Activated T-helper 17 cell treated with anti-CD3 and anti-CD28 coated beads, Interleukin-2, amount 50 U/mL, for 72 hours (primary cell): ENCODE measurements at regions not wholly inside any gene's neighbourhood (a gene's known extent, or its start where the extent isn't known, plus 50 kb on each side); places are given as distances from the start of the nearest gene placed in this dataset.

Experiments
- ATAC-seq: fragments of 150-1000 bp; cut with Tn5 transposase; replicated peaks from 2 replicates; pipeline ENCODE4 v1.10.0; 2021; ENCODE audit warnings: mild to moderate bottlenecking, moderate library complexity
- H3K27ac Mint-ChIP-seq: one replicate; pipeline ENCODE4 v1.8.0; 2022; ENCODE audit warnings: mixed read lengths
- H3K27me3 Mint-ChIP-seq: one replicate; pipeline ENCODE4 v1.8.0; 2022; ENCODE audit warnings: mixed read lengths
- H3K36me3 Mint-ChIP-seq: one replicate; pipeline ENCODE4 v1.8.0; 2022; ENCODE audit warnings: low read depth, mild to moderate bottlenecking, mixed read lengths
- H3K4me1 Mint-ChIP-seq: one replicate; pipeline ENCODE4 v1.8.0; 2022; ENCODE audit warnings: mixed read lengths
- H3K4me3 Mint-ChIP-seq: one replicate; pipeline ENCODE4 v1.8.0; 2022; ENCODE audit warnings: mild to moderate bottlenecking, mixed read lengths
- H3K9me3 Mint-ChIP-seq: one replicate; pipeline ENCODE4 v1.8.0; 2022; ENCODE audit warnings: mixed read lengths

DNA sequence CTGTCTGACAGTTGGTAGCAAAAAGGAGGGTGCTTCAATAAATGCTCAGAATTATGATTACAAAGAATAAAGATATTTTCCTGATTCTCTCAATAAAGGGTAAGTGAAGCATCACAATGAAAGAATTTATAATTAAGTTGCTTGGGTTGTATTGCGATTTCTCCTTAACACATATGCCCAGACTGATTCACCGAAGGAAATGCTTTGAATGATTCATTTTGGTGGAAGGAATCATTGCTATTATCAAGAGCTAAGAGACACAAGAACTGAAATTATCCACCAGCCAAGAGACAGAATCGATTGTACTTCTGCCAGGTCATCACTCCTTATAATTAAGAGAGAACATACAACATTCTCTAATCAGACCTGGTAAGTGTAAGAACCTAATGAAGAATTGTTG is 301.4 kb downstream of the NR4A2 start:
- Mint-ChIP-seq H3K9me3 (no peaks in the 10 kb centered on the region), H3K36me3 (no peaks in the 10 kb centered on the region), H3K4me3 (no peak overlapping the region), H3K4me1 (no peaks in the 10 kb centered on the region), H3K27me3 (peaks cover 9% of the 10 kb centered on the region), H3K27ac (no peak overlapping the region)
- ATAC-seq, result no peak

DNA sequence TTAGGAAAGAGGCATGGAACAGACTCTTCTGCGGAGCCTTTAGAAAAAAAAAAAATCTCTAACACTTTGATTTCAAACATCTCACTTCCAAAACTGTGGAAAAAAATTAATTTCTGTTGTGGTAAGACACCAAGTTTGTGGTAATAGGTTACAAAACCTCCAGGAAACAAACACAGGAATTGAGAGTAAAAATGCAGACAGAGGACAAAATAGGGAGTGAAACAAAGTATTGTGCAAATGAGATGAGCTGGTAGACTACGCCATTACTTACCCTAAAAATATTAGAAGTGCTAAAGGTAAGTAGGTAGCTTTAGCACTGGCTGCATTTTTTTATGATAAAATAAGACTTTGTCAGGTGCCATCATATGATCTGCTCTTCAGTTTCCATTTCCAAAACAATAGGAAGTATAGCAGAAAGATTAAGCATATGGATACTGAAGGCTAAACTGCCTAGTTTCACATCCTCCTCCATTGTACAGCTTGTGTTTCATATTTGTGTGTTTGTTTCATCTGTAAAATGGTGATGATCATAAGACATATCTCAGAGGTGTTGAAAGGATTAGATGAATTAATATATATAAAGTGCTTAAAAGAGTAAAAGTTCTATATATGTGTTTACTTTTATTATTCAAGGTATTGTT is 309.2 kb downstream of the NR4A2 start:
- no peaks in the 10 kb centered on the region for H3K4me1 Mint-ChIP-seq
- H3K27me3 Mint-ChIP-seq, result peaks cover 14% of the 10 kb centered on the region
- no peak for ATAC-seq
- H3K4me3 Mint-ChIP-seq, result no peak overlapping the region
- H3K9me3 Mint-ChIP-seq, result no peaks in the 10 kb centered on the region
- no peak overlapping the region for H3K27ac Mint-ChIP-seq
- no peaks in the 10 kb centered on the region for H3K36me3 Mint-ChIP-seq

DNA sequence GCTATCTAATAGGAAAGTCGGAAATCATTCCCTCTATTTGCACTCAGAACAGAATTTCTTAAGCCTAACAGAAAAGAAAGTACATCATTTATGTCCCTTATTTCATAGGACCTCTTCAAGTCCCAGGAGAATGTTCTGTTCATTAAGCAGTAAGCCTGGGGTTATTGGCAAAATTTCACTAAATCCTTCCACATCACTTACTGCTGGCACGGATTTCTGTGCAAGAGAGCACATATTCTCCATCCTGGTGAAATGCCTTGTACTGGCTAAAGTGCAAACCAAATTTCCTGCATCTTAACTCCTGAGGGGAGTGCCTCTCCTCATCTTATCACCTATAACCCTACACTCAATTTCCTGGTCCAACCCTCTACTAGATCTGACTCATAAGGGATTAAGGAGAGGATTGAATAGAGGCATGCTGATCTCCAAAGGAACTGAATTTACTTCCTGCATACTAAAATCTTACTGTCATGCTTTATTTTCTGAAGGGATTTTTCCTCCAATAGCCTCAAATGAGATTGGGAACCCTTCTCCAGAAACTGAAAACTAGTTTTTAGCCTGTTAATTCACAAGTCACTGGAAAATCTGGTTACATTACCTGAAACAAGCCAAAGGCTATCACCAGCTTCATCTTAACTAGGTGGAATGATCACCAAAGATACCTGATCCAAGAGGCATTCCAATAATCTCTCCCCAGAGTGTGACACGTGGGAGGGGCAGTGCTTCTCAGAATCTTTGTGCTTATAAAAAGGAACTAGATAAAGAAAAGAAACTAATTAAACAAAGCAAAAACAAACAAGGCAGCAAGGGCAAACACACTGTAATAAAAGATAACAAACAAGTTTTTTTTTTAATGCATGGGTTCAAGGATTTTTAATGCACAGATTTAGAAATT is 311.1 kb downstream of the NR4A2 start:
- Mint-ChIP-seq H3K4me3 (no peak overlapping the region), H3K36me3 (no peaks in the 10 kb centered on the region), H3K4me1 (no peaks in the 10 kb centered on the region), H3K27me3 (peaks cover 11% of the 10 kb centered on the region), H3K27ac (no peak overlapping the region), H3K9me3 (no peaks in the 10 kb centered on the region)
- no peak for ATAC-seq

DNA sequence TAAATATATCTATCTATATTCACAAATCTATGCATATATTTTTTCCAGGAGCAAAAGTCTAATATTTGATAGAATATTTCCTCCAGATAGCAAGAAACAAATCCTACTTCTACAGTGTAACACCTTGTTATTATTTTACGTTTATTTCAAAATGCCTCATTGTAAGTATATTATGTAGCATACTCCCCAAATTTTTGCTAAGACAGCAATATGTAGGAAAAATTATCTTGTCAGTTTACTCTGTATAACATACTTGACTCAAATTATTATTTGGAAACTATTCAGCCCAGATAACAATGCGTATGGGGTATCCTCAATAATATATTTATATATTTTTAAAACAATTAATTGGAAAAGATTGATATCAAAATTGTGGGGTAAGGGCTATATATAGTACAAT is 313.2 kb downstream of the NR4A2 start:
- H3K9me3 Mint-ChIP-seq, result no peaks in the 10 kb centered on the region
- ATAC-seq, result no peak
- no peak overlapping the region for H3K27ac Mint-ChIP-seq
- peaks cover 4% of the 10 kb centered on the region for H3K27me3 Mint-ChIP-seq
- no peak overlapping the region for H3K4me3 Mint-ChIP-seq
- H3K36me3 Mint-ChIP-seq, result no peaks in the 10 kb centered on the region
- H3K4me1 Mint-ChIP-seq, result no peaks in the 10 kb centered on the region

DNA sequence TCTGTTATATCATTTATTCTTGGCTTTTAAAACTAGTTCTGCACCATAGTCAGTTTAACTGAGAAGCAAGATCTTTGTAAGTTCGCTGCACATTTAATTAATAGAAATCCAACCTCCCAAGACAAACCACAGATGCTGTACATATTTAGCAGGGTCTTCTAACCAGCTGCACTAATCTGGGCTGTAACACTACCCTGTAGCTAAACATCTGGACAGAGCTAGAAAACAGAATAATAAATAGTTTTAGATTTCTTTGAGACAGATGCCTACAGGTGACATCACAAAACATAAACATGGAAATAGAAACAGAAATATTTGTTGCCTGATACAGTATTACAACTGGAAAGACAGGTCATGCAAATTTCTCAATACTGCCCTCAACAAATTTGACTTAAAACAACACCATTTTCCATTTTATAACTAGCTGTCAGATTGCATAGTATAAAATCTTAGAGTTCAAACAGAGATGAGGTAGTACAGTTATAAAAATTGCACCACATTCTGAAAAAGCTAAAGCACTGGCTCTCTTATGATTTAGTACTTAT is 315.1 kb downstream of the NR4A2 start:
- Mint-ChIP-seq H3K4me3 (no peak overlapping the region), H3K9me3 (no peaks in the 10 kb centered on the region), H3K4me1 (no peaks in the 10 kb centered on the region), H3K27ac (no peak overlapping the region), H3K27me3 (peaks cover 10% of the 10 kb centered on the region), H3K36me3 (no peaks in the 10 kb centered on the region)
- ATAC-seq, result no peak

DNA sequence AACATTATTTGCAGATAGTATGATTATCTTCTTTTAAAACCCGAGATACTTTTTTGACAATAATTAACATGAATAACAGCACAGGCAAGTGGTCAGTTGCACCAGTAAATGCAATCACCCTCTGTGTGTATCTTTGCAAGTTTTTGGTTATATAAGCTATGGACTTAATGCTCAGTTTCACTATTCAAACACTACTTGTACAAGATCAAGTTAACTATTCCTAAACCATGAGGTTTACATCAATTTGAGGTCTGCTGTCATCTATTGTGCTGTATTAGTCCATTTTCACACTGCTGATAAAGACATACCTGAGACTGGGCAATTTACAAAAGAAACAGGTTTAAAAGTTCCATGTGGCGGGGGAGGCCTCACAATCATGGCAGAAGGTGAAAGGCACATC is 323.2 kb downstream of the NR4A2 start:
- peaks cover 7% of the 10 kb centered on the region for H3K27me3 Mint-ChIP-seq
- H3K36me3 Mint-ChIP-seq, result no peaks in the 10 kb centered on the region
- H3K4me3 Mint-ChIP-seq, result no peak overlapping the region
- no peaks in the 10 kb centered on the region for H3K4me1 Mint-ChIP-seq
- no peak for ATAC-seq
- H3K27ac Mint-ChIP-seq, result no peak overlapping the region
- H3K9me3 Mint-ChIP-seq, result no peaks in the 10 kb centered on the region

DNA sequence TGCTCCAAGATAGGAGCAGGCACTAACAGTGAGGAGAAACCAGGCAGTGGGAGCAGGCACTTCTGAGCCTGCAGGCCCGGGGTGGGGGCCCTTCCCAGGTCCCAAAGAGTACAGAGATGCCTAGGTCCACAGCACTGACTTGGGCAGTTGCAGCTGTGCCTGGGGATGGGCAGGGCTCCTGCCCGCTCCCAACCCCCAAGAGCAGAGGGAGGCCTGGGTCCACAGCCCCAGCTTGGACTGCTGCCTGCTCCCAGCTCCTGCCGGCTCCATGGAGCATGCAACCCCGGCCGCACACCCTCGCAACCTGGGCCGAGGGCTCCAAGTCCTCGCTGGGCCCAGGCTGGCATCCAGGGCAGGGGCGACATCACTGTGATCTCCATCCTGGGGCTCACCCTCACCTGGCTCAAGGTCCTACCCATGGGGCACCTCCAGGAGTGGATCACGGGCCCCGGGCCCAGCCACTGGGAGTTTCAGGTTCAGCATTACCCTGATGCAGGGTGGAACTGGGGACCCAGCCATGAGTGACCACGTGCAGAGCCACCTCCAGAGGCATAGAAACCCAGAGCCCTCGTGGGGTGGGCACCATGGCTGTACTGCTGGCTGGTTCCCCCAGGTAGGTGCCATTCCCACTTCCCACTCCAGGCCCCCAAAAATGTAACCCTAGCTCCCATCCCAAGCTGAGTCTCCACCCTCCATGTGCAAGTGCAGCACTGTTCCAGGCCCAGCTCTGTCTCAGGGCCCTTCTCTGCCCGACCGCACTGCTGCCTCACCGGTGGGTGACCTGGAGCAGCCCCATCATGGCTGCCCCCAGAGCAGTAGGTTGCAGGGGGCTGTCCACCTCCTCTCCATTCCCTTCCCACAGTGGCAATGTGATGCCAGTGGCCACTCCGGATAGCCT is 325.6 kb downstream of the NR4A2 start:
- no peak overlapping the region for H3K27ac Mint-ChIP-seq
- ATAC-seq, result no peak
- no peaks in the 10 kb centered on the region for H3K36me3 Mint-ChIP-seq
- H3K4me1 Mint-ChIP-seq, result no peaks in the 10 kb centered on the region
- no peaks in the 10 kb centered on the region for H3K9me3 Mint-ChIP-seq
- H3K27me3 Mint-ChIP-seq, result no peaks in the 10 kb centered on the region
- H3K4me3 Mint-ChIP-seq, result no peak overlapping the region

DNA sequence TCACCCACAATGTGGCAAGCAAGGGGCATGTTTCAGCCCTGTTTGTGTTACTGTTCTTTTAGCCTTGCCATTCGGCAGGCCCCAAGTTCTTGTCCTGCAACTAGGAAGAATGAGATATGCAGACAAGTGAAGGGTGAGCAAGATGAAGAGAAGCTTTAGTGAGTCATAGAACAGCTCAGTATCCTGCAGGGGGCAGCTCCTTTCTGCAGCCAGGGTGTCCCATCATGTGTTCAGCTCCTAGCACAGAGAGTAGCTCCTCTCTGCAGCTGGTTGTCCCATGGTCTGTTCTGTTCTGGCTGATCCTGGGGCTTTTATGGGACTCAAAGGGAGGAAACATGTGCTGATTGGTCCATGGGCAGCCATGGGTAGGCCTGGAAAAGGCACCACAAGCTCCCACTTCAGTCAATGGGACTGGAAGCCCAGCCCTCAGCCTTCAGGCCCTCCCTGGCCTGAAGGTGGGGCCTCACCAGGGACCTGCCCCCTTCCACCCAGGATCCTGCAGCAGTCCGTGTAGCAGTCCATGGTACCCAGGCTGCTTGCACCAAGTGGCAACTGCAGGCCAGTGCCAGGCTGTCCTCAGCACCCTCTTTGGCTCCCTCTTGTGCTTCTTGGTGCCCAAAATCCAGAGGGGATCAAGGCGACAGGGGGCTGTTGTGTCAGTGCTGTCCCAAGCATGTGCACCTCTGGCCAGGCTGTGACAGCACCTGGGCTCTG is 326.4 kb downstream of the NR4A2 start:
- Mint-ChIP-seq H3K9me3 (no peaks in the 10 kb centered on the region), H3K4me1 (no peaks in the 10 kb centered on the region), H3K36me3 (no peaks in the 10 kb centered on the region), H3K27me3 (no peaks in the 10 kb centered on the region), H3K27ac (no peak overlapping the region), H3K4me3 (no peak overlapping the region)
- no peak for ATAC-seq

DNA sequence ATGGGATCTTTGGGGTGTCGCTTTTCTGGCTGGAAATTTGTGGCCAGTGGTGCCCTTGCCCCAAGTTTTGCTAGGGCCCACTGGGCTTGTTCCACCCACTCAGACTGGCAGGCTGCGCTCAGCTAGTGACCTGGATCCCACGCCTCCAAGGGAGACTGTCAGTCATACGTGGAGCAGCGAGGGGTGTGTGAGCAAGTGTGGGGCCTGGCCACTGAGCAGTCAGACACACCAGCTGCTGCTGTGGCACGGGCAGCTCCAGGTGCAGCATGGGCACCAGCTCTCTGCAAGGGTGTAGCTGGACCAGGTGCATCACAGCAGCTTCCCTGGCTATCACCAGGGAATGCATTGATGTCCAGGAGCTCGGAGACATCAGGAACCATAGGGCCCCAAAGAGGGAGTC is 327.0 kb downstream of the NR4A2 start:
- Mint-ChIP-seq H3K36me3 (no peaks in the 10 kb centered on the region), H3K4me1 (no peaks in the 10 kb centered on the region), H3K9me3 (no peaks in the 10 kb centered on the region), H3K4me3 (no peak overlapping the region), H3K27me3 (no peaks in the 10 kb centered on the region), H3K27ac (no peak overlapping the region)
- ATAC-seq, result no peak

DNA sequence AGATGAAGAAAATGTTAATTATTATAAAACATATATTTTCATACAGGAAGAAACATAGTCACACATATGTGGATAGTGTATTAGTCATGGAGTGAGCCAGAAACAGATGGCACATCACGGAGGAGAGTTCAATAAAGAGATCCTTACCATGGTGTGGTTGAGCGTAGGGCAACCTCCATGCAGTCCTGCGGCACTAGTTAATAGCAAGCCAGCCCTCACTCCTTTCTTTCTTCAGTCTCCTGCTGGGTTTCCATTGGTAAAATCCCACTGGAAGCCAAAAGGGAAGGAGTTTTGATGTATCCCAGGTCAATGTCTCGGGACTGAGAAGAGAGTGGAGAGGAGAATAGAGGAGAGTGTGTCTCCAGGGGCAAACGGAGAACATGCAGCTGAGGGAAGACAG is 328.1 kb downstream of the NR4A2 start:
- H3K36me3 Mint-ChIP-seq, result no peaks in the 10 kb centered on the region

DNA sequence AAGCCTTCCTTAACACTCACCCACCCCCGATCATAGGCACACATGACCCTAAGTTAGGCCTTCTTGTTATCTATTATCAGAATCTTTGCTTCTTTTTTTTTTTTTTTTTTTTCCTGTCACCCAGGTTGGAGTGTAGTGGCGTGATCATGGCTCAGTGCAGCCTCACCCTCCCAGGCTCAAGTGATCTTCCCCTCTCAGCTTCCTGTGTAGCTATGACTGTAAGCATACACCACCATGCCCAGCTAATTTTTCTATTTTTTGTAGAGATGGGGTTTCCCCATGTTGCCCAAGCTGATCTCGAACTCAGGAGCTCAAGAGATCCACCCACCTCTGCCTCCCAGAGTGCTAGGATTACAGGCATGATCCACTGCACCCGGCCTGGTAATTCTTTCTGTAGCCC is 328.7 kb downstream of the NR4A2 start:
- H3K4me1 Mint-ChIP-seq, result no peaks in the 10 kb centered on the region
- no peak for ATAC-seq
- no peak overlapping the region for H3K27ac Mint-ChIP-seq
- H3K9me3 Mint-ChIP-seq, result no peaks in the 10 kb centered on the region
- no peaks in the 10 kb centered on the region for H3K27me3 Mint-ChIP-seq
- H3K4me3 Mint-ChIP-seq, result no peak overlapping the region
- H3K36me3 Mint-ChIP-seq, result no peaks in the 10 kb centered on the region

More for the DNA sequence above, 328.1 kb downstream of the NR4A2 start:
- Mint-ChIP-seq H3K4me3 (no peak overlapping the region), H3K4me1 (no peaks in the 10 kb centered on the region), H3K27me3 (no peaks in the 10 kb centered on the region), H3K9me3 (no peaks in the 10 kb centered on the region), H3K27ac (no peak overlapping the region)
- no peak for ATAC-seq

DNA sequence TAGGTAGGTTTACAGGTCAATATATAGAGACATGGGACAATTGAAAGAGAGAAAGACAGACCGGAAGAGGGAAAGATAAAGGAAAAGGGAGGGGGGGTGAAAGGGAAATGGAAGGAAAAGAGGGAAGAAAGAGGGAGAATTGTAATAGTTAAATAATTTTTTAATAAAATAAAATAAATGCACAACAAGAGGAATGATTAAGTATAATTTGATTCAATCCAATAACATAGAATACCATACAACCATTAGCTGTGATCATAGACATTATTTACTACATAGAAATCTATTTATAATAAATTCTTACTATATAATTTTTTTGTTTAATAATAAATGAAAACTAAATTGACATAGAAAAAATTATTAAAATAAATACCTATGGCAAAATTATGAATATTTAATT is 330.7 kb downstream of the NR4A2 start:
- ATAC-seq, result no peak
- Mint-ChIP-seq H3K36me3 (no peaks in the 10 kb centered on the region), H3K4me3 (no peak overlapping the region)

DNA sequence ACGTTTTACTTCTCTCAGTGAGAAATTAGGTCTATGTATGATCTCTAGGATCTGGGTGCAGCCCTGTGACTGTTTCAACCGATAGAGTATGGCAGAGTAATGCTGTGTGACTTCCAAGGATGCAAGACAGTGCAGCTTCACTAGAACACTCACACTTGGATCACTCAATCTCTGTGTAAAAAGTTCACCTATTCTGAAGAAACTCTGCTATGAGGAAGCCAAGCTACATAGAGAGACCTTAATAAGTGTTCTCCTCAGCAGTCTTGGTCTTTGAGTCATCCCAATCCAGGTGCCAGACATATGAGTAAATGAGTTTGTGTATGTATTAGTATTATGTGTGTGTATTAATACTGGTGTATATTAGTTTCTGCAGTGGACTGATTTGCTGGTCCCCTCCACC is 335.0 kb downstream of the NR4A2 start:
- Mint-ChIP-seq H3K9me3 (no peaks in the 10 kb centered on the region), H3K4me3 (no peak overlapping the region), H3K27me3 (no peaks in the 10 kb centered on the region), H3K27ac (no peak overlapping the region), H3K36me3 (no peaks in the 10 kb centered on the region), H3K4me1 (no peaks in the 10 kb centered on the region)
- no peak for ATAC-seq

More for the DNA sequence above, 330.7 kb downstream of the NR4A2 start:
- H3K4me1 Mint-ChIP-seq, result no peaks in the 10 kb centered on the region
- no peaks in the 10 kb centered on the region for H3K27me3 Mint-ChIP-seq
- H3K27ac Mint-ChIP-seq, result no peak overlapping the region
- no peaks in the 10 kb centered on the region for H3K9me3 Mint-ChIP-seq

DNA sequence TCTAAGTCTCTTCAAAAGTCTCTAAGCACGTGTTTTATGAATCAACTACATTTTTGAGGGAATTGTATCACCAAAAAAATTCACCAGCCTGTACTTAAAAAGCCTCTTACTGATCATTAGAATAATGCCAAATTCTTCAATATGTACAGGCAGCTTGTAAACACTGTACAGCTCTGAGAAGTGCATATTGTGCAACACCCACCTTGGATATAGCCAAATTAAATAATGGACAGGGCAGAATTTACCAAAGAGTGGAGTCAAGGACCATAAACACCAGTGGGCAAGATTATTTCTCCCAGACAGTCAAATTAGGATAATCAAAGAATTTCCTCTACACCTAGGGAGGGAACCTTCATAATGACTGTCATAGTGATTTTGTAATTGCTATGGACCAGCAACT is 338.2 kb downstream of the NR4A2 start:
- H3K4me3 Mint-ChIP-seq, result no peak overlapping the region
- H3K9me3 Mint-ChIP-seq, result no peaks in the 10 kb centered on the region
- no peak overlapping the region for H3K27ac Mint-ChIP-seq
- no peaks in the 10 kb centered on the region for H3K4me1 Mint-ChIP-seq
- no peaks in the 10 kb centered on the region for H3K27me3 Mint-ChIP-seq
- no peak for ATAC-seq
- no peaks in the 10 kb centered on the region for H3K36me3 Mint-ChIP-seq
